H7 (cell line): ENCODE measurements at regions not wholly inside any gene's neighbourhood (a gene's known extent, or its start where the extent isn't known, plus 50 kb on each side); places are given as distances from the start of the nearest gene placed in this dataset.
"Not testable (repeated sequence)": the region's sequence is repeated elsewhere in the genome, so short reads cannot be mapped to it uniquely, and the experiment has no call there.

Experiments
- DNase-seq: peaks from one replicate; pipeline ENCODE4 v3.0.0; 2012
- H3K27me3 ChIP-seq: 2 replicates; pipeline ENCODE4 v1.6.0; 2011; ENCODE audit warnings: mild to moderate bottlenecking, low read length; ENCODE audit not compliant: control insufficient read depth, insufficient read depth
- H3K36me3 ChIP-seq: replicated peaks from 2 replicates; pipeline ENCODE4 v1.5.1; 2011; ENCODE audit warnings: low read length; ENCODE audit not compliant: control insufficient read depth, insufficient read depth
- H3K4me3 ChIP-seq: 2 replicates; pipeline ENCODE4 v1.5.1; 2011; ENCODE audit warnings: low read depth, mild to moderate bottlenecking, control low read depth, low read length, moderate library complexity; ENCODE audit not compliant: insufficient read depth

GRCh38 chrX:147468600-147468999, 443.1 kb upstream of the FMR1 start:
- no peak for DNase-seq
- no peaks in the 10 kb centered on the region for H3K36me3 ChIP-seq
- H3K27me3 ChIP-seq = no peaks in the 10 kb centered on the region
- no peak overlapping the region for H3K4me3 ChIP-seq

DNA sequence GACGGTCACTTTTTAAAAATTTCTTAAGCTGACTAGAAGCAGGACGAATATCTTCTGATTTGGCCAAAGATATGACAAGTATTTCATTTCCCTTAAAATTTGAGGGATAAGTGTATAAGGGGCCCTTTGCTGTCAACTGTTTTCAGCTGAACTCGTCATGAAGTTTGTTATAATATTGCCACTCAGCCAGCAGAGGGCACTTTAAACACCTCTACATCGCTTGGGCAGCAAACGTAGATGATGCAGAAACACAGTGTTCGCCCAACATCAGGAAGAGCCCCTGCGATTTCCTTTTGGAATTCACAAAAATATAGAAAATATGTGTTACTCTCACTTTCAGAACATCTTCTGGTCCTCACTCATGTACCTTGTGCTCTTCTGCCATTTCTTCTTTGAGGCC, 435.7 kb upstream of the FMR1 start:
- Histone ChIP-seq H3K27me3 (no peaks in the 10 kb centered on the region), H3K4me3 (no peak overlapping the region), H3K36me3 (no peaks in the 10 kb centered on the region)
- DNase-seq = peak; percentile 4

GRCh38 chrX:147478899-147479298, 432.8 kb upstream of the FMR1 start:
- no peak overlapping the region for H3K4me3 ChIP-seq

GRCh38 chrX:147485207-147485606, 426.5 kb upstream of the FMR1 start:
- no peak for DNase-seq
- no peaks in the 10 kb centered on the region for H3K27me3 ChIP-seq
- no peaks in the 10 kb centered on the region for H3K36me3 ChIP-seq
- no peak overlapping the region for H3K4me3 ChIP-seq

More at GRCh38 chrX:147478899-147479298, 432.8 kb upstream of the FMR1 start:
- Histone ChIP-seq H3K27me3 (no peaks in the 10 kb centered on the region), H3K36me3 (no peaks in the 10 kb centered on the region)
- DNase-seq = no peak

DNA sequence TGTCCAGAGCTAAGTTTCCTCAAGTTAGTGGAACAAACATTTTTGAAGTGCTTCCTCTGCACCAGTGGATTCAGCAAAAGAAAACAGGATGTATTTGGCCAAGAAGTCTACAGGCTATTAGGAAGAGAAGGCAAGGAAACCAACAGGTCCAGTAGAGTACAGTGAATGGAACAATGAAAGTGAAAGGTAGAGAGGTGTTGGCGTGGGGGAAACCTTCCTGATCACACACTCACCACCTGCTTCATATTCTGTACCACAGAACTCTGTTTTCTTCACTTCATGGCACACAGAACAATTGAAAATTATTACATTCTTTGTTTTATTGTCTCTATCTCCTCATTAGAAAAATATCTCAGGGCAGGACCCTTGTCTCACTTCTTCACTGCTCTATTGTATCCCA, 417.4 kb upstream of the FMR1 start:
- DNase-seq = no peak
- Histone ChIP-seq H3K27me3 (no peaks in the 10 kb centered on the region), H3K4me3 (no peak overlapping the region), H3K36me3 (no peaks in the 10 kb centered on the region)

- H3K36me3 ChIP-seq = no peaks in the 10 kb centered on the region
- no peak overlapping the region for H3K4me3 ChIP-seq
- no peaks in the 10 kb centered on the region for H3K27me3 ChIP-seq
- no peak for DNase-seq
These were observed 412.9 kb upstream of the FMR1 start for GRCh38 chrX:147498796-147499195.

- Histone ChIP-seq H3K27me3 (no peaks in the 10 kb centered on the region), H3K4me3 (no peak overlapping the region), H3K36me3 (no peaks in the 10 kb centered on the region)
- DNase-seq = no peak
These were observed 388.7 kb upstream of the FMR1 start for GRCh38 chrX:147522981-147523380.

DNA sequence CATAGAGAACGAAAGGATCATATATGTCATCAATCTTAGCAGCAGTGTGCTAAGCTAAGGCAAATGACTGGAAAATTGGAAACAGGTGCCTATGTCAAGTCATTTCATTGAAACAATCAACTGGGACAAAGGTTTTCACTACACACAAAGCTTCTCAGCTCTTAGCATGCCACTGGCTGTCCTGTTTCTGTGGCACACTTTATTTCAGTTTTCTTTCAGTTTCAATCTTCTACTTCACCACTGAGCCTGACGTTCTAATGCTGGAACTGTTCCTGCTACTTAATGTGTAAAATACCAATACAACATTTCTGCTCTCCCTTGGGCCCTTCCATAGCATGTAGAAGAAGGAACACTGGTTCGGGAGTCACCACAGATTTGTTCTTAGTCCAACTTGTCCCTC, 378.3 kb upstream of the FMR1 start:
- no peaks in the 10 kb centered on the region for H3K36me3 ChIP-seq
- no peak for DNase-seq
- no peak overlapping the region for H3K4me3 ChIP-seq
- H3K27me3 ChIP-seq = no peaks in the 10 kb centered on the region

DNA sequence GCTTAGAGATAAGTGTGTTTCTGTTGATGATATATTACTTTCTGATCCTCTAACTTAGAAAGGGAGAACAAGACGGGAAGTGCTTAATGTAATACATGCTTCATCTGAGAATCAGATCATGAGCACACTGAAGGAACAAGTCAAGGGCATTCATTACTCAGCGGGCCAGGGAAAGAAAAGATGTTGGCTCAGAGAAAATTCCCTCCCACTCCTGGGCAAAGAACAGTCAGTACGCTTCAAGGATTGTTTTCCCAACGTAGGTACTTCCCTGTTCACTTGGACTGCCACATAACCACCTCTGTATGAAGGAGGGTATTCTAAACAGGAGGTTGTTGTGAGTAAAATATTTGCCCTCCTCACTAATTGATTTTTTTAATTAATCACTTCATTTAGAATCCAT, 374.5 kb upstream of the FMR1 start:
- Histone ChIP-seq H3K4me3 (no peak overlapping the region), H3K36me3 (no peaks in the 10 kb centered on the region), H3K27me3 (no peaks in the 10 kb centered on the region)
- no peak for DNase-seq

DNA sequence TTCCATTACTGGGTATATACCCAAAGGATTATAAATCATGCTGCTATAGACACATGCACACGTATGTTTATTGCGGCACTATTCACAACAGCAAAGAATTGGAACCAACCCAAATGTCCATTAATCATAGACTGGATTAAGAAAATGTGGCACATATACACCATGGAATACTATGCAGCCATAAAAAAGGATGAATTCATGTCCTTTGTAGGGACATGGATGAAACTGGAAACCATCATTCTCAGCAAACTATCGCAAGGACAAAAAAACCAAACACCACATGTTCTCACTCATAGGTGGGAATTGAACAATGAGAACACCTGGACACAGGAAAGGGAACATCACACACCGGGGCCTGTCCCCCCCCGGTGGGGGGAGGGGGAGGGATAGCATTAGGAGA, 363.7 kb upstream of the FMR1 start:
- H3K27me3 ChIP-seq, H3K4me3 ChIP-seq, H3K36me3 ChIP-seq, DNase-seq: not testable (repeated sequence)

DNA sequence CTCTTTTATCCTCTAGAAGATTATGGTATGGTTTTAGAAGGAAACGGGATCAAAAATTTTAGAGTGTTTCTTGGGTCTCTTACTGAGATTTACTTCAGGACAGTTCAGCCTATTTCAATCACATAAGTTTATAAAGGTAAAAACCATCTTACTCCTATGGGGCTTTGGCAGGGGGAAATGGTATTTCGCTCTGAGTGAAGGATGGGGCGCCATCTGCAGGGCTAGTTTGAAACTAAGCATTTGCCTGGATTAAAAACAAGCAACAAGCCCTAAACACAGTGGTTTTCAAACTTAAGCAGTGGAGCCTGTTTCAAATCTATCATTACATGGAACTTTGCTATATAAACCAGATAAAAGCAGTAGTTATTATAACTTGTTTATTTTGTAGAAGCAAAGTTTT, 361.5 kb upstream of the FMR1 start:
- Histone ChIP-seq H3K4me3 (no peak overlapping the region), H3K36me3 (no peaks in the 10 kb centered on the region), H3K27me3 (no peaks in the 10 kb centered on the region)
- peak; percentile 2 for DNase-seq

- no peaks in the 10 kb centered on the region for H3K36me3 ChIP-seq
- no peak overlapping the region for H3K4me3 ChIP-seq
- no peaks in the 10 kb centered on the region for H3K27me3 ChIP-seq
- DNase-seq = no peak
These were observed 352.5 kb upstream of the FMR1 start for GRCh38 chrX:147559191-147559590.

GRCh38 chrX:147565237-147565636, 346.5 kb upstream of the FMR1 start:
- DNase-seq = no peak
- H3K4me3 ChIP-seq = no peak overlapping the region
- no peaks in the 10 kb centered on the region for H3K36me3 ChIP-seq
- H3K27me3 ChIP-seq = no peaks in the 10 kb centered on the region

- DNase-seq = no peak
- H3K36me3 ChIP-seq = no peaks in the 10 kb centered on the region
- no peaks in the 10 kb centered on the region for H3K27me3 ChIP-seq
- H3K4me3 ChIP-seq = no peak overlapping the region
These were observed 341.2 kb upstream of the FMR1 start for GRCh38 chrX:147570483-147570882.

DNA sequence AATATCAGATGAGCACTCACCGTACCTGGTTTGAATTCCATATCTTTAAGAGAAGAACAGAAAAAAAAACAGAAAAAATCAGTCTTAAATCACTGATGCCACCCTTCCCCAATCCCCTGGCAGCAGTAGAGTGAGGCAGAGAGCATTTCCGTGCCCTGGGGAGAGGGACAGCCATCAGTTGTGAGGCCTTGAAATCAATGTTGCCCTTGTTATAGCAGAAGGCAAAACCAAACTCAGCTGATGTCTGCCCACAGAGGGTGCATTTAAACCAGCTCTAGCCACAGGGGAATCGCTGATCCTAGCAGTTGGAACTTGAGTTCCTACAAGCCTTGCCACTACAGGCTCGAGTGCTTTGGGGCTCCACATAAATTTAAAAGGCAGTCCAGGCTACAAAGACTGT, 338.5 kb upstream of the FMR1 start:
- Histone ChIP-seq H3K4me3 (no peak overlapping the region), H3K27me3 (no peaks in the 10 kb centered on the region)
- no peak for DNase-seq

GRCh38 chrX:147602176-147602696, 309.5 kb upstream of the FMR1 start:
- H3K27me3 ChIP-seq = no peaks in the 10 kb centered on the region
- DNase-seq = no peak
- H3K36me3 ChIP-seq = no peaks in the 10 kb centered on the region
- H3K4me3 ChIP-seq = no peak overlapping the region

More for the DNA sequence above, 338.5 kb upstream of the FMR1 start:
- H3K36me3 ChIP-seq = no peaks in the 10 kb centered on the region
